Psoas muscle (tissue), 7 donors: ENCODE measurements at regions not wholly inside any gene's neighbourhood (a gene's known extent, or its start where the extent isn't known, plus 50 kb on each side); places are given as distances from the start of the nearest gene placed in this dataset.

Experiments
- ATAC-seq, 4 donors: fragments of 200-7000 bp; cut with Tn5 transposase; one replicate each; pipeline ENCODE4 v1.9.1; 2020; ENCODE audit warnings: moderate library complexity in 3 of 4, mild to moderate bottlenecking in 2 of 4
- DNase-seq, 2 donors: peaks; one replicate each; pipeline ENCODE4 v3.0.0-alpha.2; 2020
- H3K27ac ChIP-seq: fragments of 200-600 bp; one replicate; pipeline ENCODE4 v1.8.0; 2022
- H3K27me3 ChIP-seq, 3 donors: fragments of 200-600 bp in 1 of 3; one replicate each; pipeline versions ENCODE4 v1.6.1 to v1.8.0; 2013 to 2022; ENCODE audit warnings: low read length in 2 of 3, mild to moderate bottlenecking in 2 of 3, moderate library complexity in 1 of 3; ENCODE audit not compliant: insufficient read depth in 3 of 3
- H3K36me3 ChIP-seq, 2 donors: fragments of 200-600 bp in 1 of 2; one replicate each; pipeline versions ENCODE4 v1.6.1 to v1.8.0; 2013 to 2022; ENCODE audit warnings: low read depth in 1 of 2, mild to moderate bottlenecking in 1 of 2, moderate library complexity in 1 of 2; ENCODE audit not compliant: insufficient read depth in 1 of 2
- H3K4me1 ChIP-seq: fragments of 200-600 bp; one replicate; pipeline ENCODE4 v1.8.0; 2022
- H3K4me3 ChIP-seq: fragments of 200-600 bp; one replicate; pipeline ENCODE4 v1.8.0; 2022; ENCODE audit warnings: mild to moderate bottlenecking
- H3K9me3 ChIP-seq: fragments of 200-600 bp; one replicate; pipeline ENCODE4 v1.8.0; 2022
- CTCF ChIP-seq: fragments of 200-600 bp; IDR thresholded peaks from one replicate; pipeline ENCODE4 v1.8.0; 2022; ENCODE audit warnings: antibody characterized with exemption
- WGBS, 3 donors: extraction: QIAGEN DNeasy Blood & Tissue Kit; methylation state at CpG; one replicate each; pipeline versions ENCODE4 v1.1.6 to v1.1.7; 2013; 5-methylcytosine and 5-hydroxymethylcytosine counted together
- intact Hi-C, 2 donors: fragments of 100-400 bp; cut with DNase I; formaldehyde crosslinking; loops; one replicate each; pipeline versions ENCODE4 v1.11.0 to v1.14.2; 2022
- donor health status: healthy with polysubstance abuse.
- donor health status: DM: no; HTN: no; CAD: no; lungs with moderate emphysema.
- donor health status: Bipolar disorder and iron deficiency.
- donor health status: healthy.
- donor health status: DM: yes; HTN: yes; CAD: no.
- donor health status: DM: no; HTN: no; CAD: no.
- donor health status: DM: yes; HTN: yes; CAD: no.

- DNase-seq (no peak), ATAC-seq (no peak)
- Histone ChIP-seq H3K9me3 (no peaks in the 10 kb centered on the region), H3K4me3 (no peak overlapping the region), H3K27me3 (no peaks in the 10 kb centered on the region), H3K27ac (no peak overlapping the region), H3K36me3 (no peaks in the 10 kb centered on the region), H3K4me1 (no peaks in the 10 kb centered on the region)
- intact Hi-C loops, result loop anchor here in 1 of 2 donors (10.0 kb wide), 1 partner anchor 59 kb away; no protein-coding TSS in a partner anchor
- TF ChIP-seq CTCF, result no peak
- WGBS, 3 donors, result 49 to 54% (median 53%) methylated on average over 4 of the region's 4 CpGs
Observed at GRCh38 chr17:52776234-52776633, 617.7 kb upstream of the CA10 start.

GRCh38 chr17:52762794-52763167 is 604.3 kb upstream of the CA10 start:
- intact Hi-C loops, result no loop called here
- Histone ChIP-seq H3K27ac (no peak overlapping the region), H3K9me3 (peaks cover 5% of the 10 kb centered on the region), H3K27me3 (no peaks in the 10 kb centered on the region), H3K4me3 (no peak overlapping the region), H3K4me1 (peaks cover 3% of the 10 kb centered on the region), H3K36me3 (no peaks in the 10 kb centered on the region)
- ATAC-seq, result no peak
- 88 to 96% (median 92%) methylated on average over 1 of the region's 1 CpG for WGBS, 3 donors
- TF ChIP-seq CTCF, result no peak
- no peak for DNase-seq

- 34 to 45% (median 43%) methylated on average over 5 of the region's 5 CpGs for WGBS, 3 donors
Observed at GRCh38 chr17:52762147-52762793, 603.8 kb upstream of the CA10 start.

GRCh38 chr17:52759864-52760263 is 601.4 kb upstream of the CA10 start:
- no peak overlapping the region for H3K27ac ChIP-seq
- H3K36me3 ChIP-seq, result no peaks in the 10 kb centered on the region
- no peak overlapping the region for H3K4me3 ChIP-seq
- ATAC-seq, result no peak
- no peaks in the 10 kb centered on the region for H3K27me3 ChIP-seq
- intact Hi-C loops, result no loop called here
- H3K9me3 ChIP-seq, result no peaks in the 10 kb centered on the region
- WGBS, 3 donors, result 92 to 94% (median 94%) methylated on average over 3 of the region's 3 CpGs
- no peak for TF ChIP-seq CTCF
- DNase-seq, result no peak
- peaks cover 24% of the 10 kb centered on the region for H3K4me1 ChIP-seq

More at GRCh38 chr17:52762147-52762793, 603.8 kb upstream of the CA10 start:
- intact Hi-C loops, result no loop called here
- H3K36me3 ChIP-seq, result no peaks in the 10 kb centered on the region
- no peaks in the 10 kb centered on the region for H3K27me3 ChIP-seq
- H3K27ac ChIP-seq, result no peak overlapping the region
- H3K4me3 ChIP-seq, result no peak overlapping the region
- TF ChIP-seq CTCF, result no peak
- peaks cover 8% of the 10 kb centered on the region for H3K4me1 ChIP-seq
- ATAC-seq, result no peak
- H3K9me3 ChIP-seq, result peaks cover 5% of the 10 kb centered on the region
- no peak for DNase-seq

GRCh38 chr17:52758481-52758880 is 600.0 kb upstream of the CA10 start:
- peak overlapping the region; percentile 11 for H3K27ac ChIP-seq

More at GRCh38 chr17:52758481-52758880, 600.0 kb upstream of the CA10 start:
- no peak for DNase-seq
- Histone ChIP-seq H3K4me1 (peaks cover 24% of the 10 kb centered on the region), H3K36me3 (no peaks in the 10 kb centered on the region), H3K27me3 (no peaks in the 10 kb centered on the region), H3K4me3 (no peak overlapping the region), H3K9me3 (no peaks in the 10 kb centered on the region)
- intact Hi-C loops, result no loop called here
- TF ChIP-seq CTCF, result no peak
- no peak for ATAC-seq
- 5 to 9% (median 7%) methylated on average over 1 of the region's 1 CpG for WGBS, 3 donors
